ENCODE measurements at regions not wholly inside any gene's neighbourhood (a gene's known extent, or its start where the extent isn't known, plus 50 kb on each side); places are given as distances from the start of the nearest gene placed in this dataset.

GRCh38 chr5:60323596-60323995, 376.4 kb downstream of the DEPDC1B start:
- TF ChIP-seq CTCF (conservative IDR thresholded peaks at IDR 0.05) (no peak), EZH2 (IDR thresholded peaks at IDR 0.05; ENCODE audit: low read depth) (no peak)
